Peyer's patch (tissue), 4 donors: ENCODE measurements at regions not wholly inside any gene's neighbourhood (a gene's known extent, or its start where the extent isn't known, plus 50 kb on each side); places are given as distances from the start of the nearest gene placed in this dataset.

Source experiments
- POLR2A ChIP-seq, 2 donors: fragments of 450-650 bp; IDR thresholded peaks; one replicate each; pipeline ENCODE4 v1.5.1; 2017; ENCODE audit warnings: antibody characterized with exemption in 2 of 2, mild to moderate bottlenecking in 2 of 2, moderate library complexity in 2 of 2
- TF ChIP-seq, protein P1 (sequence below), 6 experiments: fragments of 450-650 bp in 4 of 6; fragments of 200-600 bp in 2 of 6; sonication (generic) in 1 of 6; IDR thresholded peaks; one replicate each; pipeline ENCODE4 v1.5.1; 2017 to 2019; ENCODE audit warnings: antibody characterized with exemption in 6 of 6, mild to moderate bottlenecking in 3 of 6, moderate library complexity in 1 of 6

DNA sequence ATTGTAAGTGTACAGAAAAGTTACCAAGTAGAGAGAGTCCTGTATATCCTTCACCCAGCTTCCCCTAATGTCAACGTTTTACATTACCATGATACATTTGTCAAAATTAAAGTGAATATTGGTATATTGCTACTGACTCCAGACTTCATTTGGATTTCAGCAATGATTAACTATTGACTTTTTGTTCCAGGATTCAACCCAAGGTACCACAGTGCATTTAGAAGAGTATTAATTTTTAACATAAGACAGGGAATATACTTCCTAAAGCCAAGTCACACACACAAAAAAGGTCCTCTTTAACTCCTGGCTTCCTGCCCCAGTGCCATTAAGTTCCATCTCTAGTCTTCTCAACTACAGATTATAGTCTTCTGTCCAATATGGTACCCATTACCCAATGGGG lies 75.5 kb upstream of the RBM19 start:
- no peak for TF ChIP-seq POLR2A (IDR thresholded peaks at IDR 0.05)
- TF ChIP-seq, protein P1, sequence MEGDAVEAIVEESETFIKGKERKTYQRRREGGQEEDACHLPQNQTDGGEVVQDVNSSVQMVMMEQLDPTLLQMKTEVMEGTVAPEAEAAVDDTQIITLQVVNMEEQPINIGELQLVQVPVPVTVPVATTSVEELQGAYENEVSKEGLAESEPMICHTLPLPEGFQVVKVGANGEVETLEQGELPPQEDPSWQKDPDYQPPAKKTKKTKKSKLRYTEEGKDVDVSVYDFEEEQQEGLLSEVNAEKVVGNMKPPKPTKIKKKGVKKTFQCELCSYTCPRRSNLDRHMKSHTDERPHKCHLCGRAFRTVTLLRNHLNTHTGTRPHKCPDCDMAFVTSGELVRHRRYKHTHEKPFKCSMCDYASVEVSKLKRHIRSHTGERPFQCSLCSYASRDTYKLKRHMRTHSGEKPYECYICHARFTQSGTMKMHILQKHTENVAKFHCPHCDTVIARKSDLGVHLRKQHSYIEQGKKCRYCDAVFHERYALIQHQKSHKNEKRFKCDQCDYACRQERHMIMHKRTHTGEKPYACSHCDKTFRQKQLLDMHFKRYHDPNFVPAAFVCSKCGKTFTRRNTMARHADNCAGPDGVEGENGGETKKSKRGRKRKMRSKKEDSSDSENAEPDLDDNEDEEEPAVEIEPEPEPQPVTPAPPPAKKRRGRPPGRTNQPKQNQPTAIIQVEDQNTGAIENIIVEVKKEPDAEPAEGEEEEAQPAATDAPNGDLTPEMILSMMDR (IDR thresholded peaks at IDR 0.05), result no peak
